Astrocyte (in vitro differentiated cells and primary cell): ENCODE measurements at regions not wholly inside any gene's neighbourhood (a gene's known extent, or its start where the extent isn't known, plus 50 kb on each side); places are given as distances from the start of the nearest gene placed in this dataset.

Source experiments
- DNase-seq: peaks from one replicate; pipeline ENCODE4 v3.0.0-alpha.2; 2010; ENCODE audit warnings: low read depth
- FAIRE-seq: peaks from 2 replicates; lab custom pipeline; 2011; peaks lifted over from hg19 to GRCh38; lab: Jason Lieb, UNC
- H2AFZ ChIP-seq: 2 replicates; pipeline ENCODE4 v1.6.0; 2012; ENCODE audit warnings: low read depth, low read length, inconsistent platforms
- H3K27ac ChIP-seq: 2 replicates; pipeline ENCODE4 v1.5.1; 2011; ENCODE audit warnings: low read depth, low read length, inconsistent platforms
- H3K27me3 ChIP-seq: 2 replicates; pipeline ENCODE4 v1.6.0; 2011; ENCODE audit warnings: low read length, inconsistent platforms; ENCODE audit not compliant: insufficient read depth
- H3K36me3 ChIP-seq: 2 replicates; pipeline ENCODE4 v1.5.1; 2011; ENCODE audit warnings: low read length, inconsistent platforms; ENCODE audit not compliant: insufficient read depth
- H3K4me1 ChIP-seq: 2 replicates; pipeline ENCODE4 v1.5.1; 2011; ENCODE audit warnings: low read length, inconsistent platforms; ENCODE audit not compliant: insufficient read depth
- H3K4me2 ChIP-seq: 2 replicates; pipeline ENCODE4 v1.6.0; 2012; ENCODE audit warnings: low read length, inconsistent platforms
- H3K4me3 ChIP-seq: 2 replicates; pipeline ENCODE4 v1.5.1; 2011; ENCODE audit warnings: low read depth, mild to moderate bottlenecking, low read length, inconsistent platforms; ENCODE audit not compliant: insufficient read depth
- H3K79me2 ChIP-seq: 2 replicates; pipeline ENCODE4 v1.6.0; 2012; ENCODE audit warnings: mild to moderate bottlenecking, low read length, inconsistent platforms; ENCODE audit not compliant: insufficient read depth
- H3K9ac ChIP-seq: 2 replicates; pipeline ENCODE4 v1.6.0; 2012; ENCODE audit warnings: mild to moderate bottlenecking, low read length, inconsistent platforms
- H3K9me3 ChIP-seq: 2 replicates; pipeline ENCODE4 v1.5.1; 2012; ENCODE audit warnings: low read depth, mild to moderate bottlenecking, low read length, inconsistent platforms; ENCODE audit not compliant: insufficient read depth
- H4K20me1 ChIP-seq: 2 replicates; pipeline ENCODE4 v1.6.0; 2012; ENCODE audit warnings: low read length, inconsistent platforms; ENCODE audit not compliant: insufficient read depth
- H3K27ac Mint-ChIP-seq: one replicate; pipeline ENCODE4 v1.8.0; 2021; ENCODE audit warnings: mild to moderate bottlenecking, mixed read lengths; ENCODE audit not compliant: unreplicated experiment
- H3K27me3 Mint-ChIP-seq: one replicate; pipeline ENCODE4 v1.8.0; 2021; ENCODE audit warnings: low read depth, mixed read lengths; ENCODE audit not compliant: unreplicated experiment
- H3K36me3 Mint-ChIP-seq: one replicate; pipeline ENCODE4 v1.8.0; 2021; ENCODE audit warnings: low read depth, mixed read lengths; ENCODE audit not compliant: unreplicated experiment
- H3K4me1 Mint-ChIP-seq: one replicate; pipeline ENCODE4 v1.8.0; 2021; ENCODE audit warnings: low read depth, mixed read lengths; ENCODE audit not compliant: unreplicated experiment
- H3K4me3 Mint-ChIP-seq: one replicate; pipeline ENCODE4 v1.8.0; 2021; ENCODE audit warnings: mild to moderate bottlenecking, moderate library complexity, mixed read lengths; ENCODE audit not compliant: unreplicated experiment
- H3K9me3 Mint-ChIP-seq: one replicate; pipeline ENCODE4 v1.8.0; 2021; ENCODE audit warnings: mild to moderate bottlenecking, mixed read lengths; ENCODE audit not compliant: unreplicated experiment
- CTCF ChIP-seq: IDR thresholded peaks from 2 replicates; pipeline ENCODE4 v1.5.1; 2011; ENCODE audit warnings: low read depth, mild to moderate bottlenecking, inconsistent platforms, low read length, moderate library complexity; ENCODE audit not compliant: insufficient read depth
- EZH2 ChIP-seq: IDR thresholded peaks from 2 replicates; pipeline ENCODE4 v1.6.1; 2012; ENCODE audit warnings: mild to moderate bottlenecking, low read length, inconsistent platforms; ENCODE audit not compliant: insufficient read depth

GRCh38 chr12:20148241-20148640 is 220.1 kb upstream of the PDE3A start:
- Histone ChIP-seq H2AFZ (no peak overlapping the region), H3K4me1 (no peaks in the 10 kb centered on the region), H3K9me3 (no peaks in the 10 kb centered on the region), H3K79me2 (no peaks in the 10 kb centered on the region), H3K27ac (no peak overlapping the region), H3K27me3 (no peaks in the 10 kb centered on the region), H3K9ac (no peak overlapping the region), H3K4me3 (no peak overlapping the region), H4K20me1 (no peaks in the 10 kb centered on the region), H3K4me2 (no peak overlapping the region), H3K36me3 (no peaks in the 10 kb centered on the region)
- no peak overlapping the region for H3K27ac Mint-ChIP-seq
- peak; percentile 59 for DNase-seq
- no peaks in the 10 kb centered on the region for H3K4me1 Mint-ChIP-seq
- H3K36me3 Mint-ChIP-seq, result no peaks in the 10 kb centered on the region
- no peak overlapping the region for H3K4me3 Mint-ChIP-seq
- no peaks in the 10 kb centered on the region for H3K9me3 Mint-ChIP-seq
- FAIRE-seq, result no peak
- no peaks in the 10 kb centered on the region for H3K27me3 Mint-ChIP-seq
- TF ChIP-seq CTCF (no peak), EZH2 (no peak)

GRCh38 chr12:20150835-20151422 is 217.4 kb upstream of the PDE3A start:
- H3K9ac ChIP-seq, result no peak overlapping the region
- no peak overlapping the region for H2AFZ ChIP-seq
- Mint-ChIP-seq H3K27me3 (no peaks in the 10 kb centered on the region), H3K9me3 (no peaks in the 10 kb centered on the region), H3K4me1 (no peaks in the 10 kb centered on the region), H3K27ac (no peak overlapping the region), H3K36me3 (no peaks in the 10 kb centered on the region), H3K4me3 (no peak overlapping the region)
- no peaks in the 10 kb centered on the region for H4K20me1 ChIP-seq
- no peak overlapping the region for H3K4me2 ChIP-seq
- no peaks in the 10 kb centered on the region for H3K27me3 ChIP-seq
- H3K79me2 ChIP-seq, result no peaks in the 10 kb centered on the region
- no peak overlapping the region for H3K27ac ChIP-seq
- no peaks in the 10 kb centered on the region for H3K9me3 ChIP-seq
- no peaks in the 10 kb centered on the region for H3K4me1 ChIP-seq
- DNase-seq, result no peak
- no peak for FAIRE-seq
- H3K36me3 ChIP-seq, result no peaks in the 10 kb centered on the region
- no peak for TF ChIP-seq EZH2
- TF ChIP-seq CTCF, result no peak
- H3K4me3 ChIP-seq, result no peak overlapping the region

- no peaks in the 10 kb centered on the region for H3K36me3 ChIP-seq
- H3K4me2 ChIP-seq, result no peak overlapping the region
- Mint-ChIP-seq H3K27me3 (no peaks in the 10 kb centered on the region), H3K27ac (no peak overlapping the region), H3K36me3 (no peaks in the 10 kb centered on the region), H3K4me3 (no peak overlapping the region), H3K4me1 (no peaks in the 10 kb centered on the region), H3K9me3 (no peaks in the 10 kb centered on the region)
- TF ChIP-seq CTCF (no peak), EZH2 (no peak)
- no peak overlapping the region for H3K9ac ChIP-seq
- no peak overlapping the region for H2AFZ ChIP-seq
- H3K79me2 ChIP-seq, result no peaks in the 10 kb centered on the region
- no peak overlapping the region for H3K27ac ChIP-seq
- no peaks in the 10 kb centered on the region for H3K9me3 ChIP-seq
- DNase-seq (peak; percentile 3), FAIRE-seq (no peak)
- no peak overlapping the region for H3K4me3 ChIP-seq
- H4K20me1 ChIP-seq, result no peaks in the 10 kb centered on the region
- no peaks in the 10 kb centered on the region for H3K4me1 ChIP-seq
- no peaks in the 10 kb centered on the region for H3K27me3 ChIP-seq
Observed at GRCh38 chr12:20154052-20154451, 214.3 kb upstream of the PDE3A start.
